Activated T-cell treated with anti-CD3 and anti-CD28 coated beads for 1 hour (primary cell): ENCODE measurements at regions not wholly inside any gene's neighbourhood (a gene's known extent, or its start where the extent isn't known, plus 50 kb on each side); places are given as distances from the start of the nearest gene placed in this dataset.
"Not testable (repeated sequence)": the region's sequence is repeated elsewhere in the genome, so short reads cannot be mapped to it uniquely, and the experiment has no call there.

Experiments
- DNase-seq: peaks from one replicate; pipeline ENCODE4 v3.0.0-alpha.2; 2020; ENCODE audit warnings: low read depth

GRCh38 chr5:109989994-109990722, 300.4 kb downstream of the MAN2A1 start:
- no peak for DNase-seq

GRCh38 chr5:109990723-109991359, 301.1 kb downstream of the MAN2A1 start:
- DNase-seq, result no peak

- DNase-seq, result no peak
Observed at GRCh38 chr5:109992264-109992915, 302.7 kb downstream of the MAN2A1 start.

- DNase-seq, result no peak
Observed at GRCh38 chr5:109994135-109994534, 304.4 kb downstream of the MAN2A1 start.

GRCh38 chr5:109996246-109996645, 306.5 kb downstream of the MAN2A1 start:
- no peak for DNase-seq

GRCh38 chr5:109997161-109997560, 307.4 kb downstream of the MAN2A1 start:
- no peak for DNase-seq

- DNase-seq, result no peak
Observed at GRCh38 chr5:109998208-109998607, 308.5 kb downstream of the MAN2A1 start.

- no peak for DNase-seq
Observed at GRCh38 chr5:109998726-109999125, 309.0 kb downstream of the MAN2A1 start.

- no peak for DNase-seq
Observed at GRCh38 chr5:110001648-110002047, 311.9 kb downstream of the MAN2A1 start.

GRCh38 chr5:110002652-110003051, 312.9 kb downstream of the MAN2A1 start:
- no peak for DNase-seq

- not testable (repeated sequence) for DNase-seq
Observed at GRCh38 chr5:110005907-110006562, 316.3 kb downstream of the MAN2A1 start.

GRCh38 chr5:110007101-110007500, 317.4 kb downstream of the MAN2A1 start:
- no peak for DNase-seq

GRCh38 chr5:110008131-110008530, 318.4 kb downstream of the MAN2A1 start:
- no peak for DNase-seq

- no peak for DNase-seq
Observed at GRCh38 chr5:110012145-110012544, 322.4 kb downstream of the MAN2A1 start.

GRCh38 chr5:110013017-110013416, 323.3 kb downstream of the MAN2A1 start:
- DNase-seq, result no peak

- no peak for DNase-seq
Observed at GRCh38 chr5:110017854-110018253, 328.1 kb downstream of the MAN2A1 start.

GRCh38 chr5:110018509-110018908, 328.8 kb downstream of the MAN2A1 start:
- DNase-seq, result no peak

GRCh38 chr5:110019119-110019518, 329.4 kb downstream of the MAN2A1 start:
- no peak for DNase-seq

- no peak for DNase-seq
Observed at GRCh38 chr5:110019780-110020179, 330.1 kb downstream of the MAN2A1 start.

- no peak for DNase-seq
Observed at GRCh38 chr5:110021251-110021650, 331.5 kb downstream of the MAN2A1 start.

GRCh38 chr5:110025160-110025559, 335.4 kb downstream of the MAN2A1 start:
- no peak for DNase-seq

GRCh38 chr5:110027527-110028322, 338.0 kb downstream of the MAN2A1 start:
- no peak for DNase-seq
